ENCODE measurements at regions not wholly inside any gene's neighbourhood (a gene's known extent, or its start where the extent isn't known, plus 50 kb on each side); places are given as distances from the start of the nearest gene placed in this dataset.

- no peak overlapping the region for H3K9ac ChIP-seq (replicated peaks in 1 of 4; ENCODE audit: extremely low read depth in 1 of 4, low read depth in 3 of 4, low read length in 3 of 4)
- no peak overlapping the region for H4K91ac ChIP-seq (replicated peaks; ENCODE audit: insufficient read length, low read length)
- CTCF ChIA-PET (ENCODE audit: partially characterized antibody), result interaction anchor here (8.8 to 9.0 kb wide), 2 partner anchors 79 to 185 kb away, joined by 112 to 113 read pairs; no protein-coding TSS in a partner anchor
- no peak overlapping the region for H4K5ac ChIP-seq (ENCODE audit: insufficient read length, low read depth, low read length)
- H2BK12ac ChIP-seq (ENCODE audit: low read depth, low read length), result no peak overlapping the region
- no peaks in the 10 kb centered on the region for H3K79me2 ChIP-seq (ENCODE audit: control insufficient read depth in 1 of 2, insufficient read depth in 2 of 2, low read length in 2 of 2)
- H2BK15ac ChIP-seq (ENCODE audit: low read length), result no peak overlapping the region
- H3K79me1 ChIP-seq (ENCODE audit: low read depth, low read length), result no peaks in the 10 kb centered on the region
- no peak overlapping the region for H3K4me2 ChIP-seq (ENCODE audit: insufficient read depth in 1 of 2, low read depth in 2 of 2, low read length in 2 of 2)
- no peak for TF ChIP-seq E2F6 (IDR thresholded peaks at IDR 0.05)
- TF ChIP-seq NRF1 (IDR thresholded peaks at IDR 0.05; ENCODE audit: low read depth, low read length), result no peak
- TF ChIP-seq MAX (IDR thresholded peaks at IDR 0.05), result no peak
- TF ChIP-seq JUN (IDR thresholded peaks at IDR 0.05; ENCODE audit: low read depth, low read length), result no peak
- H3K14ac ChIP-seq (ENCODE audit: insufficient read length), result no peak overlapping the region
- H3K18ac ChIP-seq (ENCODE audit: extremely low read depth, low read length), result no peak overlapping the region
- no peak overlapping the region for H2BK120ac ChIP-seq (replicated peaks; ENCODE audit: low read depth, low read length)
- H3K36me3 ChIP-seq (ENCODE audit: control insufficient read depth in 2 of 4, insufficient read depth in 4 of 4, low read length in 3 of 4), result no peaks in the 10 kb centered on the region
- no peak overlapping the region for H2BK20ac ChIP-seq (ENCODE audit: low read length)
- FAIRE-seq, result no peak
- H3K27me3 ChIP-seq (replicated peaks in 1 of 4; ENCODE audit: control insufficient read depth in 3 of 4, extremely low read depth in 1 of 4, insufficient read depth in 3 of 4, low read length in 3 of 4), result no peaks in the 10 kb centered on the region
- no peaks in the 10 kb centered on the region for H4K20me1 ChIP-seq (replicated peaks in 1 of 2; ENCODE audit: control insufficient read depth in 1 of 2, insufficient read depth in 2 of 2, low read length in 2 of 2)
- 0% methylated on average over 1 of the region's 1 CpG; no CpG with 5 or more reads in 1 of the 2 experiments for WGBS, 2 experiments (ENCODE audit: extremely low coverage in 1 of 2, insufficient coverage in 1 of 2, insufficient read length in 1 of 2, insufficient replicate concordance in 2 of 2, low coverage in 1 of 2, low lambda C conversion rate in 2 of 2, missing lambda C conversion rate in 1 of 2)
- H2AFZ ChIP-seq (ENCODE audit: low read length), result no peak overlapping the region
- no peak overlapping the region for H2AK5ac ChIP-seq (ENCODE audit: low read depth, low read length)
- no peak overlapping the region for H3K27ac ChIP-seq (ENCODE audit: low read depth, low read length)
- no peaks in the 10 kb centered on the region for H3K9me3 ChIP-seq (ENCODE audit: insufficient read depth in 2 of 2, low read depth in 1 of 2, low read length in 1 of 2)
- no peak overlapping the region for H3K23ac ChIP-seq (ENCODE audit: insufficient read length)
- H3K56ac ChIP-seq (replicated peaks; ENCODE audit: insufficient read length, low read depth, low read length), result no peak overlapping the region
- POLR2A ChIA-PET (ENCODE audit: partially characterized antibody), result no interaction called here
- DNase-seq (ENCODE audit: low read depth in 1 of 2, low spot score in 2 of 2), result no peak
- H3K4ac ChIP-seq (replicated peaks; ENCODE audit: insufficient read length, low read depth, low read length), result no peak overlapping the region
- peaks cover 0 to 6% (median 0%) of the 10 kb centered on the region in 4 experiments; a peak in 1 of 7 replicates for H3K4me1 ChIP-seq (replicated peaks in 1 of 4; ENCODE audit: control insufficient read depth in 3 of 4, insufficient read depth in 4 of 4, low read length in 3 of 4)
- H3K4me3 ChIP-seq (ENCODE audit: extremely low read depth in 1 of 4, insufficient read depth in 2 of 4, low read depth in 3 of 4, low read length in 4 of 4), result no peak overlapping the region
- H4K8ac ChIP-seq (ENCODE audit: extremely low read depth, insufficient read depth, low read length), result no peak overlapping the region
- no peak overlapping the region for H2BK5ac ChIP-seq (ENCODE audit: low read depth, low read length)
- H3K23me2 ChIP-seq (ENCODE audit: low read depth, low read length), result no peaks in the 10 kb centered on the region
Observed at GRCh38 chr13:95375706-95376105, 74.5 kb upstream of the ABCC4 start.

All from H1 (cell line).